Chondrocyte (in vitro differentiated cells): ENCODE measurements at regions not wholly inside any gene's neighbourhood (a gene's known extent, or its start where the extent isn't known, plus 50 kb on each side); places are given as distances from the start of the nearest gene placed in this dataset.

Experiments used
- DNase-seq: peaks from one replicate; pipeline ENCODE4 v3.0.0; 2021; ENCODE audit warnings: mixed read lengths, low spot score
- H3K27ac Mint-ChIP-seq: one replicate; pipeline ENCODE4 v1.8.0; 2021; ENCODE audit warnings: mild to moderate bottlenecking, moderate library complexity, mixed read lengths; ENCODE audit not compliant: unreplicated experiment
- H3K27me3 Mint-ChIP-seq: 2 replicates; pipeline ENCODE4 v1.8.0; 2021; ENCODE audit warnings: low read depth, mixed read lengths
- H3K36me3 Mint-ChIP-seq: 2 replicates; pipeline ENCODE4 v1.8.0; 2021; ENCODE audit warnings: low read depth, mixed read lengths
- H3K4me1 Mint-ChIP-seq: 2 replicates; pipeline ENCODE4 v1.8.0; 2021; ENCODE audit warnings: low read depth, mild to moderate bottlenecking, mixed read lengths
- H3K4me3 Mint-ChIP-seq: one replicate; pipeline ENCODE4 v1.8.0; 2021; ENCODE audit warnings: mild to moderate bottlenecking, moderate library complexity, mixed read lengths; ENCODE audit not compliant: unreplicated experiment
- H3K9me3 Mint-ChIP-seq: 2 replicates; pipeline ENCODE4 v1.8.0; 2021; ENCODE audit warnings: low read depth, mixed read lengths
- CTCF ChIP-seq: fragments of 200-600 bp; sonication (generic); IDR thresholded peaks from 2 replicates; pipeline ENCODE4 v1.5.0; 2021; ENCODE audit warnings: antibody characterized with exemption, mild to moderate bottlenecking, moderate library complexity

- H3K4me1 Mint-ChIP-seq, result no peaks in the 10 kb centered on the region
- H3K27ac Mint-ChIP-seq, result no peak overlapping the region
- no peak for DNase-seq
- no peak for TF ChIP-seq CTCF
- peaks cover 4% of the 10 kb centered on the region for H3K27me3 Mint-ChIP-seq
- peaks cover 8% of the 10 kb centered on the region for H3K9me3 Mint-ChIP-seq
- no peaks in the 10 kb centered on the region for H3K36me3 Mint-ChIP-seq
- H3K4me3 Mint-ChIP-seq, result no peak overlapping the region
These were observed 146.4 kb downstream of the PTH2R start for GRCh38 chr2:208552943-208553342.

GRCh38 chr2:208556983-208557484 lies 150.4 kb downstream of the PTH2R start:
- no peak overlapping the region for H3K4me3 Mint-ChIP-seq
- peaks cover 4% of the 10 kb centered on the region for H3K27me3 Mint-ChIP-seq
- no peak for TF ChIP-seq CTCF
- DNase-seq, result no peak
- no peak overlapping the region for H3K27ac Mint-ChIP-seq
- no peaks in the 10 kb centered on the region for H3K4me1 Mint-ChIP-seq
- H3K36me3 Mint-ChIP-seq, result no peaks in the 10 kb centered on the region
- peaks cover 13% of the 10 kb centered on the region for H3K9me3 Mint-ChIP-seq

GRCh38 chr2:208565690-208566416 lies 159.3 kb downstream of the PTH2R start:
- peaks cover 3% of the 10 kb centered on the region for H3K4me1 Mint-ChIP-seq
- H3K27me3 Mint-ChIP-seq, result peaks cover 8% of the 10 kb centered on the region
- H3K36me3 Mint-ChIP-seq, result no peaks in the 10 kb centered on the region
- no peak overlapping the region for H3K27ac Mint-ChIP-seq
- no peak for TF ChIP-seq CTCF
- H3K4me3 Mint-ChIP-seq, result no peak overlapping the region
- peaks cover 3% of the 10 kb centered on the region for H3K9me3 Mint-ChIP-seq
- no peak for DNase-seq

GRCh38 chr2:208568203-208568602 lies 161.6 kb downstream of the PTH2R start:
- Mint-ChIP-seq H3K27me3 (peaks cover 14% of the 10 kb centered on the region), H3K4me3 (no peak overlapping the region), H3K36me3 (no peaks in the 10 kb centered on the region), H3K27ac (no peak overlapping the region), H3K9me3 (no peaks in the 10 kb centered on the region), H3K4me1 (peaks cover 3% of the 10 kb centered on the region)
- TF ChIP-seq CTCF, result no peak
- no peak for DNase-seq

GRCh38 chr2:208570066-208570465 lies 163.5 kb downstream of the PTH2R start:
- Mint-ChIP-seq H3K4me3 (no peak overlapping the region), H3K27ac (no peak overlapping the region), H3K9me3 (no peaks in the 10 kb centered on the region), H3K27me3 (peaks cover 16% of the 10 kb centered on the region), H3K4me1 (peaks cover 3% of the 10 kb centered on the region), H3K36me3 (no peaks in the 10 kb centered on the region)
- TF ChIP-seq CTCF, result no peak
- DNase-seq, result no peak
